Endothelial cell of umbilical vein (primary cell): ENCODE measurements at regions not wholly inside any gene's neighbourhood (a gene's known extent, or its start where the extent isn't known, plus 50 kb on each side); places are given as distances from the start of the nearest gene placed in this dataset.

Experiments
- BruUV-seq: library from RNA; stranded (reverse); fragments of 400-500 nt; replicated peaks from 2 replicates; lab custom pipeline; 2021; lab: Mats Ljungman, UMichigan
- CTCF ChIA-PET: fragments of 300-600, 350-600 bp; sonication (Branson Sonifier 250); formaldehyde crosslinking; loops from one replicate; lab custom pipeline; 2021; ENCODE audit warnings: antibody characterized with exemption, inconsistent platforms; lab: Charles Lee
- POLR2A ChIA-PET: fragments of 300-600, 350-600 bp; sonication (Branson Sonifier 250); formaldehyde crosslinking; loops from one replicate; lab custom pipeline; 2021; ENCODE audit warnings: antibody characterized with exemption, inconsistent platforms; lab: Charles Lee
- DNase-seq: peaks from one replicate; pipeline ENCODE4 v3.0.0-alpha.2; 2011; ENCODE audit warnings: low read depth, low spot score
- FAIRE-seq: peaks from 2 replicates; lab custom pipeline; 2011; peaks lifted over from hg19 to GRCh38; lab: Jason Lieb, UNC
- H2AFZ ChIP-seq: 2 replicates; pipeline ENCODE4 v1.6.0; 2012; ENCODE audit warnings: low read depth, low read length, control low read depth, inconsistent platforms
- H3K27ac ChIP-seq: 2 replicates; pipeline ENCODE4 v1.5.1; 2011; ENCODE audit warnings: low read depth, mild to moderate bottlenecking, control low read depth, low read length, moderate library complexity; ENCODE audit not compliant: insufficient read depth
- H3K27me3 ChIP-seq, 2 experiments: 2 replicates each; pipeline versions ENCODE4 v1.6.0 to v1.6.1; 2011; ENCODE audit warnings: low read length in 2 of 2, mixed read lengths in 1 of 2; ENCODE audit not compliant: control insufficient read depth in 2 of 2, insufficient read depth in 2 of 2
- H3K36me3 ChIP-seq, 2 experiments: 2 replicates in 1 of 2; 3 replicates in 1 of 2; pipeline ENCODE4 v1.5.1; 2011; ENCODE audit warnings: low read length in 2 of 2, mild to moderate bottlenecking in 1 of 2, moderate library complexity in 1 of 2; ENCODE audit not compliant: control insufficient read depth in 2 of 2, insufficient read depth in 2 of 2; ENCODE audit errors: extremely low read depth in 1 of 2
- H3K4me1 ChIP-seq: 3 replicates; pipeline ENCODE4 v1.5.1; 2011; ENCODE audit warnings: mild to moderate bottlenecking, low read length; ENCODE audit not compliant: control insufficient read depth, insufficient read depth; ENCODE audit errors: extremely low read depth
- H3K4me2 ChIP-seq: 2 replicates; pipeline ENCODE4 v1.6.1; 2011; ENCODE audit warnings: low read length, control low read depth, mixed read lengths; ENCODE audit not compliant: insufficient read depth
- H3K4me3 ChIP-seq, 3 experiments: fragments of 200-600 bp in 1 of 3; sonication (generic), shearing (Covaris generic) in 1 of 3; replicated peaks in 1 of 3; 2 replicates each; pipeline ENCODE4 v1.5.1; 2011 to 2016; ENCODE audit warnings: control low read depth in 3 of 3, low read length in 3 of 3, mild to moderate bottlenecking in 2 of 3, inconsistent platforms in 1 of 3, low read depth in 1 of 3, moderate library complexity in 1 of 3; ENCODE audit not compliant: insufficient read depth in 1 of 3
- H3K79me2 ChIP-seq: 2 replicates; pipeline ENCODE4 v1.6.0; 2012; ENCODE audit warnings: low read length, inconsistent platforms; ENCODE audit not compliant: control insufficient read depth, insufficient read depth
- H3K9ac ChIP-seq: replicated peaks from 2 replicates; pipeline ENCODE3; 2011; ENCODE audit warnings: low read length, control low read depth; ENCODE audit not compliant: insufficient read depth; ENCODE audit errors: extremely low read depth
- H3K9me1 ChIP-seq: replicated peaks from 3 replicates; pipeline ENCODE4 v1.6.0; 2011; ENCODE audit warnings: mild to moderate bottlenecking, low read length; ENCODE audit not compliant: control insufficient read depth, insufficient read depth; ENCODE audit errors: extremely low read depth
- H3K9me3 ChIP-seq: replicated peaks from 2 replicates; pipeline ENCODE4 v1.5.1; 2012; ENCODE audit warnings: low read length, inconsistent platforms; ENCODE audit not compliant: control insufficient read depth, insufficient read depth
- H4K20me1 ChIP-seq: replicated peaks from 2 replicates; pipeline ENCODE3; 2011; ENCODE audit warnings: mild to moderate bottlenecking, low read length; ENCODE audit not compliant: control insufficient read depth, insufficient read depth; ENCODE audit errors: extremely low read depth
- EZH2 ChIP-seq: IDR thresholded peaks from 2 replicates; pipeline ENCODE4 v1.6.1; 2012; ENCODE audit warnings: borderline replicate concordance, low read depth, mild to moderate bottlenecking, moderate library complexity, low read length, inconsistent platforms; ENCODE audit not compliant: severe bottlenecking
- FOS ChIP-seq: IDR thresholded peaks from 2 replicates; pipeline ENCODE4 v1.6.1; 2011; ENCODE audit warnings: mild to moderate bottlenecking, low read length, moderate library complexity, borderline replicate concordance; ENCODE audit not compliant: insufficient read depth
- GATA2 ChIP-seq: IDR thresholded peaks from 2 replicates; pipeline ENCODE4 v1.7.0; 2011; ENCODE audit warnings: low read depth, mild to moderate bottlenecking, moderate library complexity, mixed read lengths, low read length; ENCODE audit not compliant: insufficient read length, insufficient read depth
- JUN ChIP-seq: IDR thresholded peaks from 2 replicates; pipeline ENCODE4 v1.6.1; 2011; ENCODE audit warnings: borderline replicate concordance, low read depth; ENCODE audit not compliant: insufficient read length, insufficient read depth
- MYC ChIP-seq: IDR thresholded peaks from one replicate; pipeline ENCODE4 v1.6.1; 2011; ENCODE audit warnings: mild to moderate bottlenecking, low read depth, low read length
- POLR2A ChIP-seq: IDR thresholded peaks from 2 replicates; pipeline ENCODE4 v1.6.1; 2012; ENCODE audit warnings: low read depth, mild to moderate bottlenecking, control low read depth, low read length
- POLR2AphosphoS5 ChIP-seq: IDR thresholded peaks from 2 replicates; pipeline ENCODE4 v1.6.1; 2012; ENCODE audit warnings: low read depth, mild to moderate bottlenecking, control low read depth, low read length, moderate library complexity; ENCODE audit not compliant: insufficient read depth
- dilution Hi-C: fragments of 300-500 bp; cut with MboI; formaldehyde crosslinking; loops from one replicate; pipeline ENCODE4 v1.15.0; 2019; ENCODE audit warnings: low sequenced_read_pairs; ENCODE audit not compliant: extremely low pct_ligation_motif_present
- intact Hi-C: fragments of 100-400 bp; cut with micrococcal nuclease; formaldehyde crosslinking; loops from one replicate; pipeline ENCODE4 v1.10.0; 2022
- TF ChIP-seq, protein P1 (sequence below): IDR thresholded peaks from 2 replicates; pipeline ENCODE4 v1.6.1; 2011; ENCODE audit not compliant: insufficient read depth, insufficient read length
- TF ChIP-seq, protein P2 (sequence below), 2 donors: IDR thresholded peaks; 1 replicate in 1 of 2; 2 replicates in 1 of 2; pipeline ENCODE4 v1.5.1; 2011; ENCODE audit warnings: low read length in 2 of 2, mild to moderate bottlenecking in 2 of 2, moderate library complexity in 2 of 2, control low read depth in 1 of 2, inconsistent platforms in 1 of 2, low read depth in 1 of 2; ENCODE audit not compliant: insufficient read depth in 1 of 2; ENCODE audit errors: extremely low read depth in 1 of 2

DNA sequence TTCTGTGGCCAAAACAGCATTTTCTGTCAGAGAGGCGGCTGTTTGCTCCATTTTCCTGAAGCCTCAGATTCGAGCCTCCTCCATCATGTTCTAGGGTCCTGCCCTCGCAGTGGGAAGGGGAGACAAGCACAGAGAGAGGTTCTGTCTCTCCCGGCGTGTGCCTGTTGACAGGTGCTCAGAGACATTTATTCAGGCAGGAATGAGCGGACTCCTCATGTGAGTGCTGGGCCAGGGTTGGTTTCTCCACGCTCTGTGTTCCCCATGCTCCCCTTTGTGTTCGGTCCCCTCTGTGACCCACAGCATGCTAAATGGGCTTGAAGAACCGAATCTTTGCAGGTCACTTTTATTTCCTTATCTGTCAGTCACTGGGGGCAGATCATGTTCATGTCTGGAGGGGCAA lies 374.6 kb downstream of the GLRX3 start:
- Histone ChIP-seq H3K4me2 (no peak overlapping the region), H3K36me3 (no peaks in the 10 kb centered on the region), H3K9me1 (no peaks in the 10 kb centered on the region), H3K27ac (no peak overlapping the region), H3K27me3 (no peaks in the 10 kb centered on the region), H3K9me3 (peaks cover 12% of the 10 kb centered on the region), H3K4me1 (no peaks in the 10 kb centered on the region), H3K79me2 (no peaks in the 10 kb centered on the region), H3K4me3 (no peak overlapping the region), H2AFZ (no peak overlapping the region), H4K20me1 (no peaks in the 10 kb centered on the region), H3K9ac (no peak overlapping the region)
- POLR2A ChIA-PET = no interaction called here
- FAIRE-seq (no peak), DNase-seq (no peak)
- intact Hi-C loops (no loop called here), dilution Hi-C loops (no loop called here)
- CTCF ChIA-PET = no interaction called here
- TF ChIP-seq POLR2A (no peak), POLR2AphosphoS5 (no peak), MYC (no peak), GATA2 (no peak), FOS (no peak), JUN (no peak), EZH2 (no peak)
- TF ChIP-seq, protein P1, sequence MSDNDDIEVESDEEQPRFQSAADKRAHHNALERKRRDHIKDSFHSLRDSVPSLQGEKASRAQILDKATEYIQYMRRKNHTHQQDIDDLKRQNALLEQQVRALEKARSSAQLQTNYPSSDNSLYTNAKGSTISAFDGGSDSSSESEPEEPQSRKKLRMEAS = no peak
- TF ChIP-seq, protein P2, sequence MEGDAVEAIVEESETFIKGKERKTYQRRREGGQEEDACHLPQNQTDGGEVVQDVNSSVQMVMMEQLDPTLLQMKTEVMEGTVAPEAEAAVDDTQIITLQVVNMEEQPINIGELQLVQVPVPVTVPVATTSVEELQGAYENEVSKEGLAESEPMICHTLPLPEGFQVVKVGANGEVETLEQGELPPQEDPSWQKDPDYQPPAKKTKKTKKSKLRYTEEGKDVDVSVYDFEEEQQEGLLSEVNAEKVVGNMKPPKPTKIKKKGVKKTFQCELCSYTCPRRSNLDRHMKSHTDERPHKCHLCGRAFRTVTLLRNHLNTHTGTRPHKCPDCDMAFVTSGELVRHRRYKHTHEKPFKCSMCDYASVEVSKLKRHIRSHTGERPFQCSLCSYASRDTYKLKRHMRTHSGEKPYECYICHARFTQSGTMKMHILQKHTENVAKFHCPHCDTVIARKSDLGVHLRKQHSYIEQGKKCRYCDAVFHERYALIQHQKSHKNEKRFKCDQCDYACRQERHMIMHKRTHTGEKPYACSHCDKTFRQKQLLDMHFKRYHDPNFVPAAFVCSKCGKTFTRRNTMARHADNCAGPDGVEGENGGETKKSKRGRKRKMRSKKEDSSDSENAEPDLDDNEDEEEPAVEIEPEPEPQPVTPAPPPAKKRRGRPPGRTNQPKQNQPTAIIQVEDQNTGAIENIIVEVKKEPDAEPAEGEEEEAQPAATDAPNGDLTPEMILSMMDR (IDR thresholded peaks at IDR 0.05; ENCODE audit: extremely low read depth in 1 of 2, insufficient read depth in 1 of 2, low read depth in 1 of 2, low read length in 2 of 2) = no peak
- no TSS peak for BruUV-seq
